ENCODE measurements at regions not wholly inside any gene's neighbourhood (a gene's known extent, or its start where the extent isn't known, plus 50 kb on each side); places are given as distances from the start of the nearest gene placed in this dataset.
"Not testable (repeated sequence)": the region's sequence is repeated elsewhere in the genome, so short reads cannot be mapped to it uniquely, and the experiment has no call there.

GRCh38 chr4:32929796-32930699, 2209.9 kb downstream of the PCDH7 start:
- no peaks in the 10 kb centered on the region for H3K36me3 ChIP-seq (ENCODE audit: insufficient read depth, low read length)
- peaks cover 9% of the 10 kb centered on the region for H3K4me1 ChIP-seq (ENCODE audit: insufficient read depth, low read length)
- H3K9ac ChIP-seq (ENCODE audit: low read depth, low read length): no peak overlapping the region
- no peaks in the 10 kb centered on the region for H3K9me3 ChIP-seq (ENCODE audit: control insufficient read depth, insufficient read depth, low read length)

- peaks cover 9% of the 10 kb centered on the region for H3K4me1 ChIP-seq (ENCODE audit: insufficient read depth, low read length)
- no peak overlapping the region for H3K9ac ChIP-seq (ENCODE audit: low read depth, low read length)
- H3K36me3 ChIP-seq (ENCODE audit: insufficient read depth, low read length): no peaks in the 10 kb centered on the region
- no peaks in the 10 kb centered on the region for H3K9me3 ChIP-seq (ENCODE audit: control insufficient read depth, insufficient read depth, low read length)
These were observed 2210.5 kb downstream of the PCDH7 start for GRCh38 chr4:32930700-32931099.

- H3K4me1 ChIP-seq (ENCODE audit: insufficient read depth, low read length): peaks cover 9% of the 10 kb centered on the region
- H3K9me3 ChIP-seq (ENCODE audit: control insufficient read depth, insufficient read depth, low read length): no peaks in the 10 kb centered on the region
- H3K36me3 ChIP-seq (ENCODE audit: insufficient read depth, low read length): no peaks in the 10 kb centered on the region
- H3K9ac ChIP-seq (ENCODE audit: low read depth, low read length): no peak overlapping the region
These were observed 2211.3 kb downstream of the PCDH7 start for GRCh38 chr4:32931475-32931874.

DNA sequence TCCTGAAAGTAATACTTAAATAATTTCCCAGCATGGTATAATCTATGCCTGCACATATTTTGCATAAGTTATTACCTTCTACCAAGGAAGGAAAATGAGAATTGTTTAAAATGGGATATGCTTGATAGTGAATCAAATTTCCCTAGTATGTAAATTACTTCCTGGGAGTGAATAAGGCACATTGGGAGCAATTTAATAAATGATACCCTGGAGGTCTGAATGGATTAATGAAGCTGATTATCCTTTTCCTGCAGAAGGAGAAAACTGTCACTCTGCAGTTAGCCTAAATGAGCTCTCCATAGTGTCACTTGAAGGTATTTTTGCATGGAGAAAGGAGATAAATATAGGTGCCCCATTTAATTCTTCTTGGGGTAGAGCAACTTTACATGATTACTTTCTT, 2212.0 kb downstream of the PCDH7 start:
- H3K9ac ChIP-seq (ENCODE audit: low read depth, low read length): no peak overlapping the region
- no peaks in the 10 kb centered on the region for H3K36me3 ChIP-seq (ENCODE audit: insufficient read depth, low read length)
- no peaks in the 10 kb centered on the region for H3K9me3 ChIP-seq (ENCODE audit: control insufficient read depth, insufficient read depth, low read length)
- peaks cover 9% of the 10 kb centered on the region for H3K4me1 ChIP-seq (ENCODE audit: insufficient read depth, low read length)

DNA sequence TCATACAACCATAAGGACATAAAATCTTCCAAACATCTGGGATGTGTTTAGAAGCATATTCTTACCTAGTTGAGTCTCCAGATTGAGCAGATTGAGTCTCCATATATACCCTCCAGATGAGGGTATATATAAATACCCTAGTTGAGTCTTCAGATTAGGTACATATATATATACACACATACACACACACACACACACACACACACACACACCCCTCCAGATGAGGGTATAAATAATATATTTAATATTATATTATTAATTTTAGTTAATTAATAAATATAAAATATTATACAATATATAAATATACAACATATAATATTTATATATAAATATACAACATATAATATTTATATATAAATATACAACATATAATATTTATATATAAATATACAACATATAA, 2219.1 kb downstream of the PCDH7 start:
- not testable (repeated sequence) for H3K36me3 ChIP-seq (ENCODE audit: insufficient read depth, low read length); H3K4me1 ChIP-seq (ENCODE audit: insufficient read depth, low read length); H3K9me3 ChIP-seq (ENCODE audit: control insufficient read depth, insufficient read depth, low read length); H3K9ac ChIP-seq (ENCODE audit: low read depth, low read length)

DNA sequence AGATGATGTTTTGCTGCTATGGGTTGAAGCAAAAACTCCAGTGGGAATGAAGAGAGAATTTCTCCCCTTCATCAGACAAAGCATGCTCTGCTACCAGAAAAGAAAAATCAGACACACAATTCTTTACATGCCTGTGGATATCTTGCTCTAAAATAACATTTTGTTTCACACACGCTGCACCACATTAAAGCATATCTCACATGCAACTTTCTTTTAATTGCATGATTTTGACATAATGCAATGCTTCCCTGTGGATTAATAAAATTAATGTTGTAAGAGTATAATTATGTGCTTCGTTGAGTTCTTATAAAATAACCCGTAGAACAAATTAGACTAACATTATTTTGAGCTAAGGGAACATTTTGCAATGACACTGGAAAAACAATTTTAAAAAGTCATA, 2230.7 kb downstream of the PCDH7 start:
- Histone ChIP-seq H3K4me1 (ENCODE audit: insufficient read depth, low read length) (no peaks in the 10 kb centered on the region), H3K9me3 (ENCODE audit: control insufficient read depth, insufficient read depth, low read length) (no peaks in the 10 kb centered on the region), H3K36me3 (ENCODE audit: insufficient read depth, low read length) (no peaks in the 10 kb centered on the region), H3K9ac (ENCODE audit: low read depth, low read length) (no peak overlapping the region)

DNA sequence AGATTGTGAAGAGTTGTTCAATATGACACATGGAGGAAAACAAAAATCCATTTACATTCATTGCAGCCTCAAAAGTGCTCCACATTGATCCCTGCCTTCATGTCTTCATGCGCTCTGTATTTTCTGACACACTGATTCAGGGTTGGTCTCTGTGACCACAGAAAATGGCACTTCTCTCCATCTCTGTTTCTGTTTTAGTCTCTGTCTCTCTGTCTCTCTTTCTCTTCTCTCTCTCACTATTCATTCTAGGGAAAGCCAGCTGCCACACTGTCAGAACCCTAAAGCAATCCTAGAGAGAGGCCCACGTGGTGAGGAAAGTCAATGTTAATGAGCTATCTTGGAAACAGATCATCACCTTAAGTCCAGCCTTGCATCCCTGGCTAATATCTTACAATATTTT, 2238.4 kb downstream of the PCDH7 start:
- Histone ChIP-seq H3K36me3 (ENCODE audit: insufficient read depth, low read length) (no peaks in the 10 kb centered on the region), H3K9ac (ENCODE audit: low read depth, low read length) (no peak overlapping the region), H3K4me1 (ENCODE audit: insufficient read depth, low read length) (no peaks in the 10 kb centered on the region), H3K9me3 (ENCODE audit: control insufficient read depth, insufficient read depth, low read length) (no peaks in the 10 kb centered on the region)

DNA sequence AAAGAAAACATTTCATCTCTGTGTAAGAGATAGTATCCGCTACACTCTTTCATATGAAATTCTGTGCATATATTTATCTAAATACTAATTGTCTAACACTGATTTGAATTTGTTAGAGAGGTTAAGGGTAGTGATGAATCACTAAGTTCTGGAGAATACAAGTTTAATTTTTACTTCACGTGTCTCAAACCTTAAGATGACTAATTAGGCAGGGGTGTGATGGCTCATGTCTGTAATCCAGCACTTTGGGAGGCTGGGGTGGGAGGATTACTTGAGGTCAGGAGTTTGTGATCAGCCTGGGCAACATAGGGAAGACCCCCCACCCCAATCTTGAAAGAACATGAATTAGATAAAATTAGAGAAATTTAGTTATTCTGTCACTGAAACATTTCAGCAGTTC, 2241.9 kb downstream of the PCDH7 start:
- Histone ChIP-seq H3K9me3 (ENCODE audit: control insufficient read depth, insufficient read depth, low read length) (no peaks in the 10 kb centered on the region), H3K36me3 (ENCODE audit: insufficient read depth, low read length) (no peaks in the 10 kb centered on the region), H3K9ac (ENCODE audit: low read depth, low read length) (no peak overlapping the region), H3K4me1 (ENCODE audit: insufficient read depth, low read length) (no peaks in the 10 kb centered on the region)

- H3K36me3 ChIP-seq (ENCODE audit: insufficient read depth, low read length): no peaks in the 10 kb centered on the region
- no peaks in the 10 kb centered on the region; the same call in 1 of the 2 replicates for H3K9me3 ChIP-seq (ENCODE audit: control insufficient read depth, insufficient read depth, low read length)
- no peaks in the 10 kb centered on the region for H3K4me1 ChIP-seq (ENCODE audit: insufficient read depth, low read length)
- no peak overlapping the region for H3K9ac ChIP-seq (ENCODE audit: low read depth, low read length)
These were observed 2265.1 kb downstream of the PCDH7 start for GRCh38 chr4:32985256-32985655.

GRCh38 chr4:32986236-32986635, 2266.1 kb downstream of the PCDH7 start:
- H3K4me1 ChIP-seq (ENCODE audit: insufficient read depth, low read length): no peaks in the 10 kb centered on the region
- H3K9ac ChIP-seq (ENCODE audit: low read depth, low read length): no peak overlapping the region
- no peaks in the 10 kb centered on the region for H3K36me3 ChIP-seq (ENCODE audit: insufficient read depth, low read length)
- H3K9me3 ChIP-seq (ENCODE audit: control insufficient read depth, insufficient read depth, low read length): no peaks in the 10 kb centered on the region

GRCh38 chr4:32987111-32987510, 2266.9 kb downstream of the PCDH7 start:
- H3K4me1 ChIP-seq (ENCODE audit: insufficient read depth, low read length): no peaks in the 10 kb centered on the region
- no peak overlapping the region for H3K9ac ChIP-seq (ENCODE audit: low read depth, low read length)
- no peaks in the 10 kb centered on the region for H3K36me3 ChIP-seq (ENCODE audit: insufficient read depth, low read length)
- H3K9me3 ChIP-seq (ENCODE audit: control insufficient read depth, insufficient read depth, low read length): no peaks in the 10 kb centered on the region

GRCh38 chr4:32988165-32988811, 2268.1 kb downstream of the PCDH7 start:
- H3K9me3 ChIP-seq (ENCODE audit: control insufficient read depth, insufficient read depth, low read length): no peaks in the 10 kb centered on the region
- no peak overlapping the region for H3K9ac ChIP-seq (ENCODE audit: low read depth, low read length)
- H3K4me1 ChIP-seq (ENCODE audit: insufficient read depth, low read length): no peaks in the 10 kb centered on the region
- H3K36me3 ChIP-seq (ENCODE audit: insufficient read depth, low read length): no peaks in the 10 kb centered on the region

DNA sequence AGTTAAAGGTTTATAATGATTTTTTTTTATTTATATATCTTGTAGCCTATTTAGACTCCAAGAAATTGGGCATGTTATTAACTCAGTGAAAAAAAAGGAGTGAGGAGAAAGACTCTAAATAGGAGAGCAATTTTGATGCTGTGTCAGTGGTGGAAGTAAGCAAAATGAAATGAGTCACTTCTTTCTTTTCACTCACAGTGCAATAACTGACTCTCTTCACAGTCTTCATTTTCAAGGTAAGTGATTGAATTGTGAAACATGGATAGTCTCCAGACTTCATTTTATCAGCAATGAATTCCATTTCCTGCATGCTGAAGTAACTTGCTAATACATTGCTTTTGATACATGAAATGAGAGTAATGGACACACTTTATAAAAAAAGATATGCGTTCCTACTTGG, 2271.5 kb downstream of the PCDH7 start:
- no peaks in the 10 kb centered on the region for H3K4me1 ChIP-seq (ENCODE audit: insufficient read depth, low read length)
- no peaks in the 10 kb centered on the region for H3K9me3 ChIP-seq (ENCODE audit: control insufficient read depth, insufficient read depth, low read length)
- no peaks in the 10 kb centered on the region for H3K36me3 ChIP-seq (ENCODE audit: insufficient read depth, low read length)
- H3K9ac ChIP-seq (ENCODE audit: low read depth, low read length): no peak overlapping the region

DNA sequence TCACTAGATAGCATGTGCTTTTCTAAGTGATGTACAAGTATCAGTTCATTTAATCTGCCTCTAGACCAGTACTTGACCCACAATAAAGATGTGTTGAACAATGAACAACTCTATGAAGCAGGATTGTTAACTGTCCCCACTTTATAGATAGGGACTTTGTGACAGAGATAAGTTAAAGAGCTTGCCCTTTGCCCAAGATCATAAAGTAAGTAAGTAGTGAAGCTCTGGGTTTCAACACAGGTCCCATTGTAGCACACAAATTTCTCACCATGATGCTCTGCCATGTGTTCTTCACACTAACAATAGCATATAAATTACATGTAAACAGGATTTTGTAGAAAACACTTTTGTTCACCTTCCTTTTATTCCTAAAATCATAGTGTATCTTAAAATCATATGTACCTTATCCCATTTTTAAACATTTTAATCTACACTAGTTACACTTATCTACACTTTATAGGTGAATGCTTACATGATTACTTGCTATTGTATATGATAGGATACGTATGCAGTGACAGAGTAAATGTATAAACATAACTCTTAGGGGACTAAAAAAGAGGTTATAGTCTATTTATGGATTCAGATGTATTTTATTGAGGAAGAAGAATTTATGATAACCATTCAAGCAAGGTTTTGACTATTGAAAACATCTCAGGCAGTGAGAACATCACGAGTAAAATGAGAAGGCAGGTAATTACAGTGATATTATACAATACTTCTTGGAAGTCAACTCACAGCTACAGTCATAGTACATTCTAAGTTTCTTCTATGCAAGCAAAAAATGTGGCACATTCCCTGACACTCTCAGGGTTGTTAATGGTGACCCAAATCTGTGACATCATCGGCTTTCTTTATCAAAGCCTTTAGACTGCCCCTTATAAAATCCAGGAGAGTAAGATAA, 2275.1 kb downstream of the PCDH7 start:
- no peaks in the 10 kb centered on the region for H3K36me3 ChIP-seq (ENCODE audit: insufficient read depth, low read length)
- no peaks in the 10 kb centered on the region for H3K4me1 ChIP-seq (ENCODE audit: insufficient read depth, low read length)
- H3K9me3 ChIP-seq (ENCODE audit: control insufficient read depth, insufficient read depth, low read length): no peaks in the 10 kb centered on the region
- no peak overlapping the region for H3K9ac ChIP-seq (ENCODE audit: low read depth, low read length)

Data from ES-I3 (cell line).